Spleen (tissue), 7 donors: ENCODE measurements at regions not wholly inside any gene's neighbourhood (a gene's known extent, or its start where the extent isn't known, plus 50 kb on each side); places are given as distances from the start of the nearest gene placed in this dataset.

Source experiments
- POLR2AphosphoS5 ChIP-seq, 3 donors: sonication (generic); formaldehyde crosslinking; IDR thresholded peaks; one replicate each; pipeline ENCODE4 v1.5.1; 2017; ENCODE audit warnings: antibody characterized with exemption in 3 of 3
- TF ChIP-seq, protein P1 (sequence below), 11 experiments: fragments of 200-600 bp in 7 of 11; fragments of 450-650 bp in 4 of 11; sonication (generic) in 4 of 11; IDR thresholded peaks in 8 of 11; conservative IDR thresholded peaks in 3 of 11; 1 replicate in 7 of 11; 2 replicates in 4 of 11; pipeline versions ENCODE4 v1.4.0 to v1.8.0; 2016 to 2021; ENCODE audit warnings: antibody characterized with exemption in 11 of 11, inconsistent platforms in 4 of 11, mild to moderate bottlenecking in 1 of 11
- donor health status: DM: no; HTN: no; CAD: no; lungs with moderate emphysema.
- donor health status: DM: no; HTN: no; CAD: no.
- donor health status: DM: no; HTN: no; CAD: no.

DNA sequence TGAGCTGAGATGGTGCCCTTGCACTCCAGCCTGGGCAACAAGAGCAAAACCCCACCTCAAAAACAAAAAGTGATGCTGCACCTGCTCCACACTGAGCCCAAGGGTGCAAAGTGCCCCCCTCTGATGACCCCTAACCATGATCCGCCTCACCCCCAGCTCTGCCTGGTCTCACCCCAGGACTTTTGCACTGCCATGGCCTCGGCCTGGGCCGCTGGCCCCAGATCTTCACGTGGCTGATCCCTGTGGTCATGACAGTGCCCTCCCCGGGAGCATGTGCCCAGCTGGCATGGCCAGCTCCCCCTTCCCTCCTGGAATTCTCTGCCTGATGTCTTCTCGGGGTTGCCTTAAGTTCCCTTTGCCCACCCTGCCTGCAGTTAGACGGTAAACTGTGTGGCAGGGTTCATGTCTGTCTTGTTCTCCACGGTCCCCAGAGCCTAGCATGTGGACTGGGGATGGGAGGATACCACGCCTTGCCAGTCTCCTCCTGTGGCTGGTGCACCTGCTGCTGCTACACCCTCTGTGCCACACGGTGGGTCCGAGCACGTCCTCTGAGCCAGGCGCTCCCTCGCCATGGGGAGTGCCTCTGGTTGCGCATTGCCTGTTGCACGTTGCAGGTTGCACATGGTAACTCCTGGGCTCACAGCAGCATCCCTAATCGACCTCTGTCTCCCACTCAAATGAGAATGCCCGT lies 77.4 kb upstream of the PPP1R26 start:
- TF ChIP-seq, protein P1, sequence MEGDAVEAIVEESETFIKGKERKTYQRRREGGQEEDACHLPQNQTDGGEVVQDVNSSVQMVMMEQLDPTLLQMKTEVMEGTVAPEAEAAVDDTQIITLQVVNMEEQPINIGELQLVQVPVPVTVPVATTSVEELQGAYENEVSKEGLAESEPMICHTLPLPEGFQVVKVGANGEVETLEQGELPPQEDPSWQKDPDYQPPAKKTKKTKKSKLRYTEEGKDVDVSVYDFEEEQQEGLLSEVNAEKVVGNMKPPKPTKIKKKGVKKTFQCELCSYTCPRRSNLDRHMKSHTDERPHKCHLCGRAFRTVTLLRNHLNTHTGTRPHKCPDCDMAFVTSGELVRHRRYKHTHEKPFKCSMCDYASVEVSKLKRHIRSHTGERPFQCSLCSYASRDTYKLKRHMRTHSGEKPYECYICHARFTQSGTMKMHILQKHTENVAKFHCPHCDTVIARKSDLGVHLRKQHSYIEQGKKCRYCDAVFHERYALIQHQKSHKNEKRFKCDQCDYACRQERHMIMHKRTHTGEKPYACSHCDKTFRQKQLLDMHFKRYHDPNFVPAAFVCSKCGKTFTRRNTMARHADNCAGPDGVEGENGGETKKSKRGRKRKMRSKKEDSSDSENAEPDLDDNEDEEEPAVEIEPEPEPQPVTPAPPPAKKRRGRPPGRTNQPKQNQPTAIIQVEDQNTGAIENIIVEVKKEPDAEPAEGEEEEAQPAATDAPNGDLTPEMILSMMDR (IDR thresholded peaks at IDR 0.05 in 8 of 11, conservative IDR thresholded peaks at IDR 0.05 in 3 of 11), result no peak
- TF ChIP-seq POLR2AphosphoS5 (IDR thresholded peaks at IDR 0.05), result no peak
